ENCODE measurements at regions not wholly inside any gene's neighbourhood (a gene's known extent, or its start where the extent isn't known, plus 50 kb on each side); places are given as distances from the start of the nearest gene placed in this dataset.

GRCh38 chr13:77379508-77379907 is 52.6 kb upstream of the MYCBP2 start:
- H3K27me3 Mint-ChIP-seq = no peaks in the 10 kb centered on the region
- H3K4me3 Mint-ChIP-seq = no peak overlapping the region
- H3K27ac Mint-ChIP-seq = no peak overlapping the region
- no peaks in the 10 kb centered on the region for H3K36me3 Mint-ChIP-seq (ENCODE audit: low read depth)
- H3K4me1 Mint-ChIP-seq = peaks cover 5% of the 10 kb centered on the region
- H3K9me3 Mint-ChIP-seq = no peaks in the 10 kb centered on the region
- no peak for ATAC-seq (replicated peaks)

GRCh38 chr13:77378662-77379061 is 51.8 kb upstream of the MYCBP2 start:
- H3K27ac Mint-ChIP-seq = no peak overlapping the region
- no peaks in the 10 kb centered on the region for H3K27me3 Mint-ChIP-seq
- ATAC-seq (replicated peaks) = no peak
- no peak overlapping the region for H3K4me3 Mint-ChIP-seq
- no peaks in the 10 kb centered on the region for H3K36me3 Mint-ChIP-seq (ENCODE audit: low read depth)
- H3K4me1 Mint-ChIP-seq = peaks cover 5% of the 10 kb centered on the region
- no peaks in the 10 kb centered on the region for H3K9me3 Mint-ChIP-seq

- Mint-ChIP-seq H3K27me3 (no peaks in the 10 kb centered on the region), H3K27ac (no peak overlapping the region), H3K9me3 (no peaks in the 10 kb centered on the region), H3K4me3 (no peak overlapping the region), H3K4me1 (peaks cover 5% of the 10 kb centered on the region), H3K36me3 (ENCODE audit: low read depth) (no peaks in the 10 kb centered on the region)
- no peak for ATAC-seq (replicated peaks)
These were observed 50.1 kb upstream of the MYCBP2 start for GRCh38 chr13:77377016-77377415.
